ENCODE measurements at regions not wholly inside any gene's neighbourhood (a gene's known extent, or its start where the extent isn't known, plus 50 kb on each side); places are given as distances from the start of the nearest gene placed in this dataset.

GRCh38 chr14:76926521-76927251 is 100.5 kb downstream of the LRRC74A start:
- Histone ChIP-seq H3K4me3 (IDR thresholded peaks at IDR 0.05; ENCODE audit: insufficient read depth, low read depth, low read length) (no peak overlapping the region), H3K36me3 (ENCODE audit: insufficient read depth) (no peaks in the 10 kb centered on the region), H3K79me2 (ENCODE audit: insufficient read depth, low read depth) (no peaks in the 10 kb centered on the region), H3K27ac (no peak overlapping the region), H4K20me1 (ENCODE audit: insufficient read depth) (no peaks in the 10 kb centered on the region), H3K27me3 (ENCODE audit: insufficient read depth, low read depth) (no peaks in the 10 kb centered on the region), H3K4me1 (ENCODE audit: low read depth, poor library complexity, severe bottlenecking) (peaks cover 62% of the 10 kb centered on the region), H2AFZ (ENCODE audit: low read depth) (no peak overlapping the region), H3K4me2 (0 out of 2 replicates have a peak overlapping the region, but pooled peaks have one; percentile 0), H3K9ac (no peak overlapping the region)
- no peak for TF ChIP-seq CTCF (conservative IDR thresholded peaks at IDR 0.05; ENCODE audit: low read depth, low read length)

GRCh38 chr14:76925097-76925441 is 98.9 kb downstream of the LRRC74A start:
- Histone ChIP-seq H3K4me3 (IDR thresholded peaks at IDR 0.05; ENCODE audit: insufficient read depth, low read depth, low read length) (no peak overlapping the region), H3K4me2 (peak overlapping the region; percentile 42; the same call in 1 of the 2 replicates), H3K4me1 (ENCODE audit: low read depth, poor library complexity, severe bottlenecking) (peaks cover 51% of the 10 kb centered on the region), H4K20me1 (ENCODE audit: insufficient read depth) (no peaks in the 10 kb centered on the region), H3K27ac (no peak overlapping the region), H2AFZ (ENCODE audit: low read depth) (no peak overlapping the region; the same call in 1 of the 2 replicates), H3K79me2 (ENCODE audit: insufficient read depth, low read depth) (no peaks in the 10 kb centered on the region), H3K36me3 (ENCODE audit: insufficient read depth) (no peaks in the 10 kb centered on the region), H3K9ac (no peak overlapping the region), H3K27me3 (ENCODE audit: insufficient read depth, low read depth) (no peaks in the 10 kb centered on the region)
- no peak for TF ChIP-seq CTCF (conservative IDR thresholded peaks at IDR 0.05; ENCODE audit: low read depth, low read length)

DNA sequence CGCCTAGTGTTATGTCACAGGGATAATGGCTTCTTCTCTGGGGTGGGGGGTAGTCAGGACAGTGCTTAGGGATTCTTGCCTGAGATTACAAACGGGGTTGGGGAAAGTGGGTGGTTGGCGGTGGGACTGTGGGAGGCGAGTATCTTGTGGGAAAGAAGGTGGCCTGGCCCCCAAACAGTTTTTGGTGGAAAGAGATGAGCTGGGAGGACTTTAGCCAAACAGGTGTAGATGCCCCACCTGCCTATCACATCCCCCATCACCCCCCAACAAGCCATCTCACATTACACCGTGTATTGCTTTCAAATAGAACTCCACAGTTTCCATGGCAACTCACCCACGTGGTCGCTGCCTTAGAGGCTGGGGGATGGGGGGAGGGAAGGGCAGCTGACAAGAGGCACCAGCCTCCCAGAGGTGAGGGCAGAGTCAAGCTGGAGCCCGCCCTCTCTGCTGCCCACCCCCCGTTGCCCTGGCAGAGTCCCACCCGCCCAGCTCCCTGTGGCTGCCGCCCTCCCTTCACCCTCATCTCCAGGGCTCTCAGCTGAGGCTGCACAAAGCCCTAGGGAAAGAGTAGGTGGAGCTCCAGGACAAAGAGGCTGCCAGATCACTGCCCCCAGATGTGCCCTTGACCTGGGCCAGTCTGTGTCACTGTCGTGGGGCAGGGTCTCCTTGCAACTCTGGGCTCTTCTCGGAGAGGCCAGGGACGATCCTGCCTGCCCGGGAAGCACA is 98.3 kb downstream of the LRRC74A start:
- peak overlapping the region; percentile 42; the same call in 1 of the 2 replicates for H3K4me2 ChIP-seq
- H2AFZ ChIP-seq (ENCODE audit: low read depth): no peak overlapping the region; the same call in 1 of the 2 replicates
- no peaks in the 10 kb centered on the region for H4K20me1 ChIP-seq (ENCODE audit: insufficient read depth)
- no peak overlapping the region for H3K9ac ChIP-seq
- H3K27me3 ChIP-seq (ENCODE audit: insufficient read depth, low read depth): no peaks in the 10 kb centered on the region
- no peak for TF ChIP-seq CTCF (conservative IDR thresholded peaks at IDR 0.05; ENCODE audit: low read depth, low read length)
- H3K27ac ChIP-seq: no peak overlapping the region
- H3K79me2 ChIP-seq (ENCODE audit: insufficient read depth, low read depth): no peaks in the 10 kb centered on the region
- H3K36me3 ChIP-seq (ENCODE audit: insufficient read depth): no peaks in the 10 kb centered on the region
- no peak overlapping the region for H3K4me3 ChIP-seq (IDR thresholded peaks at IDR 0.05; ENCODE audit: insufficient read depth, low read depth, low read length)
- H3K4me1 ChIP-seq (ENCODE audit: low read depth, poor library complexity, severe bottlenecking): peaks cover 46% of the 10 kb centered on the region

- TF ChIP-seq CTCF (conservative IDR thresholded peaks at IDR 0.05; ENCODE audit: low read depth, low read length): no peak
- Histone ChIP-seq H3K4me3 (IDR thresholded peaks at IDR 0.05; ENCODE audit: insufficient read depth, low read depth, low read length) (no peak overlapping the region), H3K4me1 (ENCODE audit: low read depth, poor library complexity, severe bottlenecking) (peaks cover 42% of the 10 kb centered on the region), H3K27me3 (ENCODE audit: insufficient read depth, low read depth) (no peaks in the 10 kb centered on the region), H4K20me1 (ENCODE audit: insufficient read depth) (no peaks in the 10 kb centered on the region), H3K9ac (no peak overlapping the region), H3K4me2 (peak overlapping the region; percentile 42; the same call in 1 of the 2 replicates), H3K27ac (no peak overlapping the region), H2AFZ (ENCODE audit: low read depth) (no peak overlapping the region), H3K79me2 (ENCODE audit: insufficient read depth, low read depth) (no peaks in the 10 kb centered on the region), H3K36me3 (ENCODE audit: insufficient read depth) (no peaks in the 10 kb centered on the region)
These were observed 97.5 kb downstream of the LRRC74A start for GRCh38 chr14:76923431-76924370.
